Type B pancreatic cell (in vitro differentiated cells): ENCODE measurements at regions not wholly inside any gene's neighbourhood (a gene's known extent, or its start where the extent isn't known, plus 50 kb on each side); places are given as distances from the start of the nearest gene placed in this dataset.
A peak's percentile ranks its signal among the peaks of the same experiment; 100 is the strongest.

Source experiments
- DNase-seq: peaks from one replicate; pipeline ENCODE4 v3.0.0; 2021; ENCODE audit warnings: mixed read lengths; ENCODE audit not compliant: unreplicated experiment; ENCODE audit errors: extremely low spot score
- H3K27ac Mint-ChIP-seq: 2 replicates; pipeline ENCODE4 v1.8.0; 2021; ENCODE audit warnings: mild to moderate bottlenecking, mixed read lengths
- H3K27me3 Mint-ChIP-seq: 2 replicates; pipeline ENCODE4 v1.8.0; 2021; ENCODE audit warnings: mixed read lengths
- H3K36me3 Mint-ChIP-seq: 2 replicates; pipeline ENCODE4 v1.8.0; 2021; ENCODE audit warnings: mixed read lengths
- H3K4me1 Mint-ChIP-seq: one replicate; pipeline ENCODE4 v1.8.0; 2021; ENCODE audit warnings: mixed read lengths; ENCODE audit not compliant: unreplicated experiment
- H3K4me3 Mint-ChIP-seq: 2 replicates; pipeline ENCODE4 v1.8.0; 2021; ENCODE audit warnings: mild to moderate bottlenecking, mixed read lengths
- H3K9me3 Mint-ChIP-seq: 2 replicates; pipeline ENCODE4 v1.8.0; 2021; ENCODE audit warnings: mixed read lengths
- TF ChIP-seq, protein P1 (sequence below): fragments of 200-600 bp; sonication (generic); conservative IDR thresholded peaks from 2 replicates; pipeline ENCODE4 v1.5.0; 2021; ENCODE audit warnings: antibody characterized with exemption, mild to moderate bottlenecking

DNA sequence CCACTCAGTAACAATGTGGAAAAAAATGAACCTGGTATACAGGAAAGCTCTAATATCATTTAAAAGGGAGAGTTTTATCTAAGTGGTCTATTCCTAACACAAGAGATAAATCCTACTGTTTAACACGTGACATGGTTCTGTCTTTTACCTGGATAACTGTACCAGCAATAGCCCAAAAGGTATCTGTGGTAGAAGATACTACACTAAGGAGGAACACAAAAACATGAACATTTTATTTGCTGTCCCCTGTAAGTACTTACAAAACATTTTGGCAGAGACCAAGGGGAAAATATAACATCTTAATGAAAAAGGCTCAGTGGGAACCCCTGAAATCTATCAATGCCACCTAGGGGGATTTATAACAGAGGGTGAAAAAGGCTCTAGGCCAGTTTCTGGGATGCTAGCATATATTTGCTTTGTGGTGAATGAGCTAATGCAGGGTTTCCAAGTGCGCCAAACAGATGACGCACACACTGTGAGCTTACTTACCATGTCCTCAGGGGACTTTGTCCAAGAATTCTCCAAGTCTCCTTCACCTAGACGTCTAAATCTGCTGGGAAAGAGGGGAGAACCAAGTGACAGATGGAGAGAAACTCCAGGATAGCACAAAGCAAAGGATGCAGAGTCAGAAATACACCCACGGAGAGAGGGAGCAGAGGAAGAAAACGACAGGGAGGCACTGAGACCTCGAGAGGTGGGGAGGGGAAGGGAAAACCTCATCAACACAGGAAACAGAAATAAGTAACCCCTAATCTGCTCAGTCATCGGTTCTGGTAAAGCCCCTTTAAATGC, 112.5 kb upstream of the PRNP start:
- no peak overlapping the region for H3K4me3 Mint-ChIP-seq
- DNase-seq = no peak
- no peaks in the 10 kb centered on the region for H3K9me3 Mint-ChIP-seq
- TF ChIP-seq, protein P1, sequence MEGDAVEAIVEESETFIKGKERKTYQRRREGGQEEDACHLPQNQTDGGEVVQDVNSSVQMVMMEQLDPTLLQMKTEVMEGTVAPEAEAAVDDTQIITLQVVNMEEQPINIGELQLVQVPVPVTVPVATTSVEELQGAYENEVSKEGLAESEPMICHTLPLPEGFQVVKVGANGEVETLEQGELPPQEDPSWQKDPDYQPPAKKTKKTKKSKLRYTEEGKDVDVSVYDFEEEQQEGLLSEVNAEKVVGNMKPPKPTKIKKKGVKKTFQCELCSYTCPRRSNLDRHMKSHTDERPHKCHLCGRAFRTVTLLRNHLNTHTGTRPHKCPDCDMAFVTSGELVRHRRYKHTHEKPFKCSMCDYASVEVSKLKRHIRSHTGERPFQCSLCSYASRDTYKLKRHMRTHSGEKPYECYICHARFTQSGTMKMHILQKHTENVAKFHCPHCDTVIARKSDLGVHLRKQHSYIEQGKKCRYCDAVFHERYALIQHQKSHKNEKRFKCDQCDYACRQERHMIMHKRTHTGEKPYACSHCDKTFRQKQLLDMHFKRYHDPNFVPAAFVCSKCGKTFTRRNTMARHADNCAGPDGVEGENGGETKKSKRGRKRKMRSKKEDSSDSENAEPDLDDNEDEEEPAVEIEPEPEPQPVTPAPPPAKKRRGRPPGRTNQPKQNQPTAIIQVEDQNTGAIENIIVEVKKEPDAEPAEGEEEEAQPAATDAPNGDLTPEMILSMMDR = no peak
- H3K27me3 Mint-ChIP-seq = peaks cover 50% of the 10 kb centered on the region
- no peaks in the 10 kb centered on the region for H3K36me3 Mint-ChIP-seq
- H3K27ac Mint-ChIP-seq = no peak overlapping the region
- H3K4me1 Mint-ChIP-seq = peaks cover 3% of the 10 kb centered on the region

DNA sequence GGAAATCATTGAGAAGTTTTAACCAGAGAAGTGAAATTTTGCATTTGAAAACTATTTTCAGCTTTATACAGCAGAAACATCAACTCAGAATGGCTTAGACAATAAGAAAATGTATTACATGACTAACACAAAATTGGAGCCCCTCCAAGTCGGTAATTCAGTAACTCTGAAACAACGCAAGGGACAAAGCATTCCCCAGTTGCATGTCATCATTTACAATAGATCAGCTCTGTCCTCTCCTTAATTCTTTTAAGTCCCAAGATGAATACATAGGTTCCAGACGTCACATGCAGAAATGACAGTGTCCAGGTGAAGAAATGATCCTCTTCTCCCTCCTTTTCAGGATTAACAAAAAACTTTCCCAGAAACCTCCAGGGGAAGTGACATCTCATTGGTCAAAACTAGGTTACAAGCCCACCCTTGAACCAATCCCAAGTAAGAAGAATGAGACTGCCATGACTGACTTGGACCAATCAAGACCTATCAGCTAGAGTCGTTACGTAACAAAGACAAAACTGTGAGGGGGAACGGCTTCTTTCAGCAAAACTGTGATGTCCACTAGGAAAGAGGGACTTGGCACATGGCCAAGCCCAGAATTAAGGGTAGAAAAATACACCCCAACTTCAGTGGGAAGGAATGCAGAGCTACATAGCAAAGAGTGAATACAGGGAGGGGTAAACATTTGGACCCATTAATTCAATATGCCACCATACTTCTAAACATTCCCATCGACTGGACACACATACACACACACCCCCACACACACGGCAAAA, 114.3 kb upstream of the PRNP start:
- Mint-ChIP-seq H3K27me3 (peaks cover 39% of the 10 kb centered on the region), H3K36me3 (no peaks in the 10 kb centered on the region), H3K4me1 (peaks cover 3% of the 10 kb centered on the region), H3K9me3 (no peaks in the 10 kb centered on the region), H3K27ac (no peak overlapping the region), H3K4me3 (no peak overlapping the region)
- no peak for DNase-seq
- TF ChIP-seq, protein P1 = no peak

DNA sequence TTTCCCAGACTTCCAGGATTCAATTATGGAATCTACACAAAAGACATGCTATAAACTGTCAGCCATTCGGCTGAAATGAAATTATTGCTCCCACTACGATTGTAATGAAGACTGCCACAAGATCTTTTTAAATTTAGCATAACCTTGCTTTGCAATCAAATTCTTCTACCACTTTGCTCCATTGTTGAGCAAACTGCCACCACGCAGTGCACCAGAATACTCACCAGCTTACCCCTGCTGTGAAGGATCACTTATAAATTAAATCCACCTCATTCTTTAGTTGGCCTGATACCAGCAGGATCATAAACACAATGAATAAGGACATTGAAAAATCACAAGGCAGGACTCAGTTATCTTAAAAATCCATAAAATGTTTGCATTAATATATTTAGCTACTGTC, 116.4 kb upstream of the PRNP start:
- no peaks in the 10 kb centered on the region for H3K9me3 Mint-ChIP-seq
- DNase-seq = no peak
- H3K36me3 Mint-ChIP-seq = no peaks in the 10 kb centered on the region
- H3K27ac Mint-ChIP-seq = no peak overlapping the region
- H3K27me3 Mint-ChIP-seq = peaks cover 34% of the 10 kb centered on the region
- TF ChIP-seq, protein P1 = no peak
- peaks cover 3% of the 10 kb centered on the region for H3K4me1 Mint-ChIP-seq
- no peak overlapping the region for H3K4me3 Mint-ChIP-seq

DNA sequence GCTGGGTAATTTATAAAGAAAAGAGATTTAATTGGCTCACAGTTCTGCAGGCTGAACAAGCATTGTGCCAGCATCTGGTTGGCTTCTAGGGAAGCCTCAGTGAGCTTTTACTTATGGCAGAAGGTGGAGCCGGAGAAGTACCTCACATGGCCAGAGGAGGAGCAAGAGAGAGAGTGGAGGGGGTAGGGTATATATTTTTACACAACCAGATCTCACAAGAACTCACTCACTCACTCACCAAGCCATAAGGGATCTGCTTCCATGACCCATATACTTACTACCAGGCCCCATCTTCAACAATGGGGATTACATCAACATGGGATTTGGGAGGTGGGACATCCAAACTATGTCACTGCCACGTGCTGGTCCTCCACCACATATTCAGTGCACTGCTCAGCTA, 117.2 kb upstream of the PRNP start:
- Mint-ChIP-seq H3K27me3 (peaks cover 40% of the 10 kb centered on the region), H3K27ac (no peak overlapping the region), H3K4me3 (no peak overlapping the region), H3K9me3 (no peaks in the 10 kb centered on the region), H3K4me1 (peaks cover 3% of the 10 kb centered on the region), H3K36me3 (no peaks in the 10 kb centered on the region)
- no peak for DNase-seq
- TF ChIP-seq, protein P1 = peak; percentile 55

DNA sequence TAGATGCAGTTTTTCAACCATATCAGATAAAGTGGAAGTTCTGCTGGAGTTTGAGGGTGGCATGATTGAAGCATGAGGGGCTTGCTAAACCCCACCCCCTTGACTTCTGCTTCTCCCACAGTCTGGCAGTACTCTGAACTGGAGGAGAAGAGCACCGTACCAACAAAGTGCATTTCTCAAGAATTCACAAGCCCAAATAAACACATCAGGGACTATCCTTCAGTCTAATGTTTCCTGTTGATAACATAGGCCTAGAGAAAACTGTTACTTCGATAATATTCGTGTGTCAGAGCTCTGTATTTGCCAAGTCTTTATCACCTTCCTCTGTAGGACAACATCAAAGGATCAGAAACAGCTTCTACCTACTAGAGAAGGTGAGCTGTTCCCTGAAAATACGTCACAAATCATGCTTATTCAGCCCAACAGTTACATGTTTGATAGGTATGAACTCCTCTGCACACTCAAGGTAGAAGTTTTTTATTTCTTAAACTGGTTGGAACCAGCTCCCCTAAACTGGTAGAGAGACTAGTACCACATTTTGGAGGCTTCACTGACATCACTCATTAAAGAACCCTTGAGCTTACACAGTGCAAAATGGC, 117.8 kb upstream of the PRNP start:
- Mint-ChIP-seq H3K4me1 (no peaks in the 10 kb centered on the region), H3K9me3 (peaks cover 4% of the 10 kb centered on the region), H3K27ac (no peak overlapping the region), H3K36me3 (no peaks in the 10 kb centered on the region), H3K27me3 (peaks cover 39% of the 10 kb centered on the region), H3K4me3 (no peak overlapping the region)
- DNase-seq = no peak
- TF ChIP-seq, protein P1 = no peak
